K562 (cell line): ENCODE measurements at regions not wholly inside any gene's neighbourhood (a gene's known extent, or its start where the extent isn't known, plus 50 kb on each side); places are given as distances from the start of the nearest gene placed in this dataset.

ENCODE experiments used
- BCL6 ChIP-seq: fragments of 250-450 bp; sonication (Bioruptor Pico); IDR thresholded peaks from 2 replicates; pipeline ENCODE4 v1.4.0; 2020
- ELF4 ChIP-seq: fragments of 450-650 bp; formaldehyde crosslinking; IDR thresholded peaks from 2 replicates; pipeline ENCODE4 v1.4.0; 2022; ENCODE audit warnings: missing genetic modification characterization
- HDGF ChIP-seq: fragments of 450-650 bp; IDR thresholded peaks from 2 replicates; pipeline ENCODE4 v1.6.1; 2016
- KAT2B ChIP-seq: IDR thresholded peaks from one replicate; pipeline ENCODE4 v1.6.1; 2012; ENCODE audit warnings: low read depth, mild to moderate bottlenecking, control low read depth, inconsistent platforms, low read length, moderate library complexity
- POLR2H ChIP-seq: IDR thresholded peaks from 2 replicates; pipeline ENCODE4 v1.6.1; 2016; ENCODE audit warnings: missing genetic modification characterization, low read depth, mild to moderate bottlenecking, control low read depth, missing compliant biosample characterization, moderate library complexity
- RFX5 ChIP-seq: IDR thresholded peaks from 2 replicates; pipeline ENCODE4 v1.6.1; 2011; ENCODE audit warnings: low read depth, mild to moderate bottlenecking, improper control_type of control experiment, low read length
- TF ChIP-seq, protein P1 (sequence below): fragments of 450-650 bp; IDR thresholded peaks from 2 replicates; pipeline ENCODE4 v1.6.1; 2016; ENCODE audit warnings: mild to moderate bottlenecking, moderate library complexity
- TF ChIP-seq, protein P2 (sequence below): fragments of 250-450 bp; sonication (Bioruptor Pico); IDR thresholded peaks from 2 replicates; pipeline ENCODE4 v1.5.0; 2020; ENCODE audit warnings: mild to moderate bottlenecking, borderline replicate concordance
- TF ChIP-seq, protein P3 (sequence below): sonication (generic); formaldehyde crosslinking; IDR thresholded peaks from 2 replicates; pipeline ENCODE4 v1.8.0; 2023; ENCODE audit warnings: missing genetic modification reagents, mild to moderate bottlenecking, borderline replicate concordance

DNA sequence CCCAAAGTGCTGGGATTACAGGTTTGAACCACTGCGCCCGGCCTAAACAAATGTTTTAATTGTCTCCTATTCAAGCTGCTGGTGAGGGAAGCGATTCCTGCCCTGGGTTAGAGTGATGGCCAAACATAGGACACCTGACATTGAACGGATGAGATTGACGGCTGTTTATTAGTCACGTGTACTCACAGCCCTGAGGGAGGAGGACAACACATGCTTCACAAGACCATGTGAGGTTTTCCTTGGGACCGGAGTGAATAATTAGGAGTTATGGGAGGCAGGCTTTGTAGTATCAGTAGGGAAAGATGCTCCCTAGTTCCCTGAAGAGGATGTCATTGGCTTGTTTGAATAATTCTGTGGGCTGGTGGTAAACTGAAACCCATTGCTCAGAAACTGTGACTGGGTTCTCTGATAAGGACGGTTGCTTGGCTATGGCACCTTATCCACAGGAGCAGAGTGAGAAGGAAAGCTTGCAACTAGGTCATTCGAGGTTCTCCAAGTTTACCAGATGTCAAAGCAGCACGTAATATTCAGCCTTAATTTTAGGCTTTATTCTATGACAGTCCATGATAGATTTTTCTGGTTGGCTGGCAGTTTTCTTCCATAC, 245.8 kb downstream of the PLA2G4A start (continued):
- TF ChIP-seq BCL6 (CRISPR knock-in tag) (no peak), KAT2B (no peak), RFX5 (no peak), ELF4 (CRISPR knock-in tag) (no peak), HDGF (no peak), POLR2H (no peak)
- TF ChIP-seq, protein P1, sequence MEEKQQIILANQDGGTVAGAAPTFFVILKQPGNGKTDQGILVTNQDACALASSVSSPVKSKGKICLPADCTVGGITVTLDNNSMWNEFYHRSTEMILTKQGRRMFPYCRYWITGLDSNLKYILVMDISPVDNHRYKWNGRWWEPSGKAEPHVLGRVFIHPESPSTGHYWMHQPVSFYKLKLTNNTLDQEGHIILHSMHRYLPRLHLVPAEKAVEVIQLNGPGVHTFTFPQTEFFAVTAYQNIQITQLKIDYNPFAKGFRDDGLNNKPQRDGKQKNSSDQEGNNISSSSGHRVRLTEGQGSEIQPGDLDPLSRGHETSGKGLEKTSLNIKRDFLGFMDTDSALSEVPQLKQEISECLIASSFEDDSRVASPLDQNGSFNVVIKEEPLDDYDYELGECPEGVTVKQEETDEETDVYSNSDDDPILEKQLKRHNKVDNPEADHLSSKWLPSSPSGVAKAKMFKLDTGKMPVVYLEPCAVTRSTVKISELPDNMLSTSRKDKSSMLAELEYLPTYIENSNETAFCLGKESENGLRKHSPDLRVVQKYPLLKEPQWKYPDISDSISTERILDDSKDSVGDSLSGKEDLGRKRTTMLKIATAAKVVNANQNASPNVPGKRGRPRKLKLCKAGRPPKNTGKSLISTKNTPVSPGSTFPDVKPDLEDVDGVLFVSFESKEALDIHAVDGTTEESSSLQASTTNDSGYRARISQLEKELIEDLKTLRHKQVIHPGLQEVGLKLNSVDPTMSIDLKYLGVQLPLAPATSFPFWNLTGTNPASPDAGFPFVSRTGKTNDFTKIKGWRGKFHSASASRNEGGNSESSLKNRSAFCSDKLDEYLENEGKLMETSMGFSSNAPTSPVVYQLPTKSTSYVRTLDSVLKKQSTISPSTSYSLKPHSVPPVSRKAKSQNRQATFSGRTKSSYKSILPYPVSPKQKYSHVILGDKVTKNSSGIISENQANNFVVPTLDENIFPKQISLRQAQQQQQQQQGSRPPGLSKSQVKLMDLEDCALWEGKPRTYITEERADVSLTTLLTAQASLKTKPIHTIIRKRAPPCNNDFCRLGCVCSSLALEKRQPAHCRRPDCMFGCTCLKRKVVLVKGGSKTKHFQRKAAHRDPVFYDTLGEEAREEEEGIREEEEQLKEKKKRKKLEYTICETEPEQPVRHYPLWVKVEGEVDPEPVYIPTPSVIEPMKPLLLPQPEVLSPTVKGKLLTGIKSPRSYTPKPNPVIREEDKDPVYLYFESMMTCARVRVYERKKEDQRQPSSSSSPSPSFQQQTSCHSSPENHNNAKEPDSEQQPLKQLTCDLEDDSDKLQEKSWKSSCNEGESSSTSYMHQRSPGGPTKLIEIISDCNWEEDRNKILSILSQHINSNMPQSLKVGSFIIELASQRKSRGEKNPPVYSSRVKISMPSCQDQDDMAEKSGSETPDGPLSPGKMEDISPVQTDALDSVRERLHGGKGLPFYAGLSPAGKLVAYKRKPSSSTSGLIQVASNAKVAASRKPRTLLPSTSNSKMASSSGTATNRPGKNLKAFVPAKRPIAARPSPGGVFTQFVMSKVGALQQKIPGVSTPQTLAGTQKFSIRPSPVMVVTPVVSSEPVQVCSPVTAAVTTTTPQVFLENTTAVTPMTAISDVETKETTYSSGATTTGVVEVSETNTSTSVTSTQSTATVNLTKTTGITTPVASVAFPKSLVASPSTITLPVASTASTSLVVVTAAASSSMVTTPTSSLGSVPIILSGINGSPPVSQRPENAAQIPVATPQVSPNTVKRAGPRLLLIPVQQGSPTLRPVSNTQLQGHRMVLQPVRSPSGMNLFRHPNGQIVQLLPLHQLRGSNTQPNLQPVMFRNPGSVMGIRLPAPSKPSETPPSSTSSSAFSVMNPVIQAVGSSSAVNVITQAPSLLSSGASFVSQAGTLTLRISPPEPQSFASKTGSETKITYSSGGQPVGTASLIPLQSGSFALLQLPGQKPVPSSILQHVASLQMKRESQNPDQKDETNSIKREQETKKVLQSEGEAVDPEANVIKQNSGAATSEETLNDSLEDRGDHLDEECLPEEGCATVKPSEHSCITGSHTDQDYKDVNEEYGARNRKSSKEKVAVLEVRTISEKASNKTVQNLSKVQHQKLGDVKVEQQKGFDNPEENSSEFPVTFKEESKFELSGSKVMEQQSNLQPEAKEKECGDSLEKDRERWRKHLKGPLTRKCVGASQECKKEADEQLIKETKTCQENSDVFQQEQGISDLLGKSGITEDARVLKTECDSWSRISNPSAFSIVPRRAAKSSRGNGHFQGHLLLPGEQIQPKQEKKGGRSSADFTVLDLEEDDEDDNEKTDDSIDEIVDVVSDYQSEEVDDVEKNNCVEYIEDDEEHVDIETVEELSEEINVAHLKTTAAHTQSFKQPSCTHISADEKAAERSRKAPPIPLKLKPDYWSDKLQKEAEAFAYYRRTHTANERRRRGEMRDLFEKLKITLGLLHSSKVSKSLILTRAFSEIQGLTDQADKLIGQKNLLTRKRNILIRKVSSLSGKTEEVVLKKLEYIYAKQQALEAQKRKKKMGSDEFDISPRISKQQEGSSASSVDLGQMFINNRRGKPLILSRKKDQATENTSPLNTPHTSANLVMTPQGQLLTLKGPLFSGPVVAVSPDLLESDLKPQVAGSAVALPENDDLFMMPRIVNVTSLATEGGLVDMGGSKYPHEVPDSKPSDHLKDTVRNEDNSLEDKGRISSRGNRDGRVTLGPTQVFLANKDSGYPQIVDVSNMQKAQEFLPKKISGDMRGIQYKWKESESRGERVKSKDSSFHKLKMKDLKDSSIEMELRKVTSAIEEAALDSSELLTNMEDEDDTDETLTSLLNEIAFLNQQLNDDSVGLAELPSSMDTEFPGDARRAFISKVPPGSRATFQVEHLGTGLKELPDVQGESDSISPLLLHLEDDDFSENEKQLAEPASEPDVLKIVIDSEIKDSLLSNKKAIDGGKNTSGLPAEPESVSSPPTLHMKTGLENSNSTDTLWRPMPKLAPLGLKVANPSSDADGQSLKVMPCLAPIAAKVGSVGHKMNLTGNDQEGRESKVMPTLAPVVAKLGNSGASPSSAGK: peak; percentile 46
- TF ChIP-seq, protein P2, sequence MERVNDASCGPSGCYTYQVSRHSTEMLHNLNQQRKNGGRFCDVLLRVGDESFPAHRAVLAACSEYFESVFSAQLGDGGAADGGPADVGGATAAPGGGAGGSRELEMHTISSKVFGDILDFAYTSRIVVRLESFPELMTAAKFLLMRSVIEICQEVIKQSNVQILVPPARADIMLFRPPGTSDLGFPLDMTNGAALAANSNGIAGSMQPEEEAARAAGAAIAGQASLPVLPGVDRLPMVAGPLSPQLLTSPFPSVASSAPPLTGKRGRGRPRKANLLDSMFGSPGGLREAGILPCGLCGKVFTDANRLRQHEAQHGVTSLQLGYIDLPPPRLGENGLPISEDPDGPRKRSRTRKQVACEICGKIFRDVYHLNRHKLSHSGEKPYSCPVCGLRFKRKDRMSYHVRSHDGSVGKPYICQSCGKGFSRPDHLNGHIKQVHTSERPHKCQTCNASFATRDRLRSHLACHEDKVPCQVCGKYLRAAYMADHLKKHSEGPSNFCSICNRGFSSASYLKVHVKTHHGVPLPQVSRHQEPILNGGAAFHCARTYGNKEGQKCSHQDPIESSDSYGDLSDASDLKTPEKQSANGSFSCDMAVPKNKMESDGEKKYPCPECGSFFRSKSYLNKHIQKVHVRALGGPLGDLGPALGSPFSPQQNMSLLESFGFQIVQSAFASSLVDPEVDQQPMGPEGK: no peak
- TF ChIP-seq, protein P3, sequence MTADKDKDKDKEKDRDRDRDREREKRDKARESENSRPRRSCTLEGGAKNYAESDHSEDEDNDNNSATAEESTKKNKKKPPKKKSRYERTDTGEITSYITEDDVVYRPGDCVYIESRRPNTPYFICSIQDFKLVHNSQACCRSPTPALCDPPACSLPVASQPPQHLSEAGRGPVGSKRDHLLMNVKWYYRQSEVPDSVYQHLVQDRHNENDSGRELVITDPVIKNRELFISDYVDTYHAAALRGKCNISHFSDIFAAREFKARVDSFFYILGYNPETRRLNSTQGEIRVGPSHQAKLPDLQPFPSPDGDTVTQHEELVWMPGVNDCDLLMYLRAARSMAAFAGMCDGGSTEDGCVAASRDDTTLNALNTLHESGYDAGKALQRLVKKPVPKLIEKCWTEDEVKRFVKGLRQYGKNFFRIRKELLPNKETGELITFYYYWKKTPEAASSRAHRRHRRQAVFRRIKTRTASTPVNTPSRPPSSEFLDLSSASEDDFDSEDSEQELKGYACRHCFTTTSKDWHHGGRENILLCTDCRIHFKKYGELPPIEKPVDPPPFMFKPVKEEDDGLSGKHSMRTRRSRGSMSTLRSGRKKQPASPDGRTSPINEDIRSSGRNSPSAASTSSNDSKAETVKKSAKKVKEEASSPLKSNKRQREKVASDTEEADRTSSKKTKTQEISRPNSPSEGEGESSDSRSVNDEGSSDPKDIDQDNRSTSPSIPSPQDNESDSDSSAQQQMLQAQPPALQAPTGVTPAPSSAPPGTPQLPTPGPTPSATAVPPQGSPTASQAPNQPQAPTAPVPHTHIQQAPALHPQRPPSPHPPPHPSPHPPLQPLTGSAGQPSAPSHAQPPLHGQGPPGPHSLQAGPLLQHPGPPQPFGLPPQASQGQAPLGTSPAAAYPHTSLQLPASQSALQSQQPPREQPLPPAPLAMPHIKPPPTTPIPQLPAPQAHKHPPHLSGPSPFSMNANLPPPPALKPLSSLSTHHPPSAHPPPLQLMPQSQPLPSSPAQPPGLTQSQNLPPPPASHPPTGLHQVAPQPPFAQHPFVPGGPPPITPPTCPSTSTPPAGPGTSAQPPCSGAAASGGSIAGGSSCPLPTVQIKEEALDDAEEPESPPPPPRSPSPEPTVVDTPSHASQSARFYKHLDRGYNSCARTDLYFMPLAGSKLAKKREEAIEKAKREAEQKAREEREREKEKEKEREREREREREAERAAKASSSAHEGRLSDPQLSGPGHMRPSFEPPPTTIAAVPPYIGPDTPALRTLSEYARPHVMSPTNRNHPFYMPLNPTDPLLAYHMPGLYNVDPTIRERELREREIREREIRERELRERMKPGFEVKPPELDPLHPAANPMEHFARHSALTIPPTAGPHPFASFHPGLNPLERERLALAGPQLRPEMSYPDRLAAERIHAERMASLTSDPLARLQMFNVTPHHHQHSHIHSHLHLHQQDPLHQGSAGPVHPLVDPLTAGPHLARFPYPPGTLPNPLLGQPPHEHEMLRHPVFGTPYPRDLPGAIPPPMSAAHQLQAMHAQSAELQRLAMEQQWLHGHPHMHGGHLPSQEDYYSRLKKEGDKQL: no peak
